IPS DF 4.7 (cell line): ENCODE measurements at regions not wholly inside any gene's neighbourhood (a gene's known extent, or its start where the extent isn't known, plus 50 kb on each side); places are given as distances from the start of the nearest gene placed in this dataset.
"Not testable (repeated sequence)": the region's sequence is repeated elsewhere in the genome, so short reads cannot be mapped to it uniquely, and the experiment has no call there.

Experiments used
- DNase-seq: peaks from one replicate; pipeline ENCODE4 v3.0.0-alpha.2; 2013; ENCODE audit warnings: low spot score; ENCODE audit errors: extremely low read depth

- no peak for DNase-seq
Observed at GRCh38 chr12:86623267-86623666, 367.1 kb upstream of the MGAT4C start.

GRCh38 chr12:86621957-86622356, 365.8 kb upstream of the MGAT4C start:
- no peak for DNase-seq

GRCh38 chr12:86613311-86613710, 357.1 kb upstream of the MGAT4C start:
- no peak for DNase-seq

- no peak for DNase-seq
Observed at GRCh38 chr12:86608638-86609037, 352.4 kb upstream of the MGAT4C start.

GRCh38 chr12:86601550-86602308, 345.5 kb upstream of the MGAT4C start:
- DNase-seq: no peak

- no peak for DNase-seq
Observed at GRCh38 chr12:86600664-86601231, 344.6 kb upstream of the MGAT4C start.

- no peak for DNase-seq
Observed at GRCh38 chr12:86597431-86597830, 341.2 kb upstream of the MGAT4C start.

GRCh38 chr12:86590296-86590695, 334.1 kb upstream of the MGAT4C start:
- DNase-seq: no peak

GRCh38 chr12:86574143-86574542, 318.0 kb upstream of the MGAT4C start:
- no peak for DNase-seq

- no peak for DNase-seq
Observed at GRCh38 chr12:86572455-86572854, 316.3 kb upstream of the MGAT4C start.

- DNase-seq: no peak
Observed at GRCh38 chr12:86565038-86565437, 308.8 kb upstream of the MGAT4C start.

- not testable (repeated sequence) for DNase-seq
Observed at GRCh38 chr12:86555491-86555890, 299.3 kb upstream of the MGAT4C start.

GRCh38 chr12:86551146-86551571, 295.0 kb upstream of the MGAT4C start:
- DNase-seq: no peak

GRCh38 chr12:86550218-86551145, 294.3 kb upstream of the MGAT4C start:
- DNase-seq: no peak

- DNase-seq: no peak
Observed at GRCh38 chr12:86543716-86544115, 287.5 kb upstream of the MGAT4C start.

- DNase-seq: no peak
Observed at GRCh38 chr12:86530996-86531655, 274.9 kb upstream of the MGAT4C start.

- DNase-seq: no peak
Observed at GRCh38 chr12:86526060-86526595, 269.9 kb upstream of the MGAT4C start.

GRCh38 chr12:86523844-86524243, 267.7 kb upstream of the MGAT4C start:
- no peak for DNase-seq

- no peak for DNase-seq
Observed at GRCh38 chr12:86521870-86522269, 265.7 kb upstream of the MGAT4C start.

GRCh38 chr12:86513226-86513625, 257.0 kb upstream of the MGAT4C start:
- DNase-seq: no peak

GRCh38 chr12:86496595-86496994, 240.4 kb upstream of the MGAT4C start:
- no peak for DNase-seq
